Body of pancreas (tissue), 4 donors: ENCODE measurements at regions not wholly inside any gene's neighbourhood (a gene's known extent, or its start where the extent isn't known, plus 50 kb on each side); places are given as distances from the start of the nearest gene placed in this dataset.
A peak's percentile ranks its signal among the peaks of the same experiment; 100 is the strongest.

Source experiments
- ATAC-seq: fragments of 150-250 bp; one replicate; pipeline ENCODE4 v1.9.1; 2016
- DNase-seq, 4 donors: peaks; one replicate each; pipeline ENCODE4 v3.0.0-alpha.2; 2019
- H3K27ac ChIP-seq, 4 donors: fragments of 200-600 bp; sonication (generic); 1 replicate in 3 of 4; 2 replicates in 1 of 4; pipeline versions ENCODE4 v1.5.1 to v1.6.1; 2016 to 2019; ENCODE audit warnings: mild to moderate bottlenecking in 1 of 4, mixed read lengths in 1 of 4, moderate library complexity in 1 of 4
- H3K27me3 ChIP-seq, 2 donors: fragments of 200-600 bp; sonication (generic); one replicate each; pipeline ENCODE4 v1.6.0; 2016; ENCODE audit warnings: mild to moderate bottlenecking in 1 of 2
- H3K36me3 ChIP-seq, 2 donors: fragments of 200-600 bp; sonication (generic); replicated peaks in 1 of 2; 2 replicates each; pipeline ENCODE4 v1.5.1; 2016; ENCODE audit warnings: low read depth in 2 of 2; ENCODE audit not compliant: insufficient read depth in 1 of 2
- H3K4me1 ChIP-seq: fragments of 200-600 bp; sonication (generic); one replicate; pipeline ENCODE4 v1.6.0; 2016
- H3K4me3 ChIP-seq, 2 donors: fragments of 200-600 bp; sonication (generic); 1 replicate in 1 of 2; 2 replicates in 1 of 2; pipeline ENCODE4 v1.5.1; 2016 to 2019
- H3K9me3 ChIP-seq, 3 donors: fragments of 200-600 bp; sonication (generic); 1 replicate in 2 of 3; 2 replicates in 1 of 3; pipeline ENCODE4 v1.5.1; 2016
- CTCF ChIP-seq, 7 experiments: fragments of 450-650 bp in 4 of 7; fragments of 200-600 bp in 3 of 7; sonication (generic) in 3 of 7; IDR thresholded peaks; one replicate each; pipeline ENCODE4 v1.5.1; 2016 to 2019; ENCODE audit warnings: antibody characterized with exemption in 7 of 7
- POLR2A ChIP-seq, 3 donors: fragments of 450-650 bp; IDR thresholded peaks; one replicate each; pipeline ENCODE4 v1.6.1; 2016; ENCODE audit warnings: antibody characterized with exemption in 3 of 3, mild to moderate bottlenecking in 2 of 3
- WGBS, 2 donors: methylation state at CpG; one replicate each; pipeline ENCODE4 v1.1.5; 2017; 5-methylcytosine and 5-hydroxymethylcytosine counted together
- intact Hi-C: fragments of 100-400 bp; cut with DNase I; formaldehyde crosslinking; loops from one replicate; pipeline ENCODE4 v1.15.1; 2023

DNA sequence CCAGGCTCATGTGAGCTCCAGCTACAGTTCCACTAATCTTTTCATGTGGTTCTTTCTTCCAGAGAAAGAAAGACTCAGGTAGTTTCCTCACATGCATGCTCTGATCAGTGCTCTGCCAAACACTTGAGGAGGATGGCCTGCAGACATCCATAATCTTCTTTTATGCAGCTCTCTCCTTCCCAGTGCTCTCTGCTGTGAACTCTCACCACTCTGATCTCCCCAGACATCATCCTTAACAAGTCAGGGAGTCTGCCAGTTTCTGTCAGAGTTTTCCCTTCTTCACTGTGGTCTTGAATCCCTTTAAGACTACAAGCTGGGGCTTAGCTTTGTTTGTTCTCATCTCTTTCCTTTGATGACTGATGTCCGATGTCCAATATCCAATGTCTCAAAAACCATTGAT lies 203.4 kb upstream of the PRKCQ start:
- DNase-seq (no peak), ATAC-seq (no peak)
- Histone ChIP-seq H3K9me3 (no peaks in the 10 kb centered on the region), H3K27ac (no peak overlapping the region), H3K36me3 (no peaks in the 10 kb centered on the region), H3K4me3 (no peak overlapping the region), H3K4me1 (no peaks in the 10 kb centered on the region), H3K27me3 (no peaks in the 10 kb centered on the region)
- TF ChIP-seq POLR2A (IDR thresholded peaks at IDR 0.05) (no peak), CTCF (IDR thresholded peaks at IDR 0.05) (no peak)
- intact Hi-C loops: no loop called here
- WGBS, 2 donors: 78 to 84% methylated on average over 1 of the region's 1 CpG

- no peaks in the 10 kb centered on the region for H3K9me3 ChIP-seq
- no peaks in the 10 kb centered on the region for H3K27me3 ChIP-seq
- no peaks in the 10 kb centered on the region for H3K36me3 ChIP-seq
- intact Hi-C loops: no loop called here
- WGBS, 2 donors: 28 to 39% methylated on average over 2 of the region's 2 CpGs
- TF ChIP-seq POLR2A (IDR thresholded peaks at IDR 0.05) (no peak), CTCF (IDR thresholded peaks at IDR 0.05) (no peak)
- no peak overlapping the region for H3K4me3 ChIP-seq
- no peak overlapping the region for H3K27ac ChIP-seq
- DNase-seq (no peak), ATAC-seq (no peak)
- H3K4me1 ChIP-seq: no peaks in the 10 kb centered on the region
Measured at GRCh38 chr10:6782378-6782777, 202.3 kb upstream of the PRKCQ start.

DNA sequence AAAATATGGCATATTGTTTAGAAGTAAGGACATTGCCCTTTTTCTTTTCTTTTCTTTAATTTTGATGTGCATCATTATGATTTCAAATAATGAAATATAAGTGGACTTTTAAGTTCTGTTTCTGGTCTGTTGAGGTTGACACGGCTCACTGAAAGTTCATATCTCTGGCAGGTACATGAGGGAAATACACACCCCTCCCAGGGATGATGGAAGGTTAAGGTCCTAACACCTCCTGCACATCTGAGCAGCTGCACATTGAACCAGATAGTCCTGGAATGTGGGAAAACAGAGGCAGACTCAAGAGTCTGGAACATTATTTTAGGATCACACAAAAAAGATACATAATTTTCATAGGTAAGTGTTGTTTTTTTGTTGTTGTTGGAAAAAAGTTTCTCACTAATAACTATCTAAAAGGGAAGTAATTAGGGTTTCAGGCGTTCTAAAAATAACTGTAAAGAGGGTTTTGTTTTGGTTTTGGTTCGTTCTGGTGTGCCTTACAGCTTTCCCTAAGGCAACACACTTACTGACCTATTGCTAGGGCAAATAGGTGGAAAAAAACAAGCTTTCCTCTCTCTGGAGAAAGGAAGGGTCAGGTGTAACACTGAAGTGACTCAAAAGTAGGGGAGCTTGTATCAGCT lies 201.2 kb upstream of the PRKCQ start:
- no peaks in the 10 kb centered on the region for H3K36me3 ChIP-seq
- no peak for DNase-seq
- 29 to 34% methylated on average over 3 of the region's 3 CpGs for WGBS, 2 donors
- H3K4me1 ChIP-seq: no peaks in the 10 kb centered on the region
- no peaks in the 10 kb centered on the region for H3K9me3 ChIP-seq
- H3K27ac ChIP-seq: no peak overlapping the region
- TF ChIP-seq POLR2A (IDR thresholded peaks at IDR 0.05) (no peak), CTCF (IDR thresholded peaks at IDR 0.05) (no peak)
- no peak for ATAC-seq
- intact Hi-C loops: no loop called here
- H3K27me3 ChIP-seq: no peaks in the 10 kb centered on the region
- no peak overlapping the region for H3K4me3 ChIP-seq

- no peak overlapping the region for H3K4me3 ChIP-seq
- H3K4me1 ChIP-seq: no peaks in the 10 kb centered on the region
- no peaks in the 10 kb centered on the region for H3K9me3 ChIP-seq
- DNase-seq (no peak), ATAC-seq (no peak)
- no peak overlapping the region for H3K27ac ChIP-seq
- no peak for TF ChIP-seq POLR2A (IDR thresholded peaks at IDR 0.05)
- no peaks in the 10 kb centered on the region for H3K27me3 ChIP-seq
- H3K36me3 ChIP-seq: no peaks in the 10 kb centered on the region
- 57 to 71% methylated on average over 5 of the region's 5 CpGs for WGBS, 2 donors
- intact Hi-C loops: no loop called here
Measured at GRCh38 chr10:6780008-6780677, 200.1 kb upstream of the PRKCQ start.

DNA sequence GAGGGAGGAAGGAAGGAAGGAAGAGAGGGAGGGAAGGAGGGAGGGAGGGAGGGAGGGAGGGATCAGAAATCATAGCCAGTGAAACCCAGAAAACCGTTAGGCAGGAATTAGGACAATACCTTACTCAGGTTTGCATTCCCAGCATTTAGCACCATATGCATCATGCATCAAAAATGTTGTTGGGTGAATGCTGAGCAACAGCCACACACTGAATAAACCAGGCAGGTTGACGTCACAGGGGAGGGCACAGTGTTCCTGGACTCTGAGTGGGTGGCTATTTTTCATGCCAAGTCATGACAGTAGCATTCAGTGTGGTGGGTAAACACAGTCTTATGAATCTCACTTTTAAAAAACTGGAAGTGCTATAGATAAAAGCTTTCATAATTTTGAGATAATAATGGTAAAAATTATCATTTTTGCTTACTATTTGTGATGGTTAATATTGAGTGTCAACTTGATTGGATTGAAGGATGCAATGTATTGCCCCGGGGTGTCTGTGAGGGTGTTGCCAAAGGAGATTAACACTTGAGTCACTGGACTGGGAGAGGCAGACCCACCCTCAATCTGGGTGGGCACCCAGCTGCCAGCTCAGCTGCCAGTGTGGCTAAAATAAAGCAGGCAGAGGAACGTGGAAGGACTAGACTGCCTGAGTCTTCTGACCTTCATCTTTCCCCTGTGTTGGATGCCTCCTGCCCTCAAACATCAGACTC lies 199.1 kb upstream of the PRKCQ start:
- Histone ChIP-seq H3K27ac (no peak overlapping the region), H3K27me3 (no peaks in the 10 kb centered on the region), H3K36me3 (no peaks in the 10 kb centered on the region), H3K4me1 (no peaks in the 10 kb centered on the region), H3K9me3 (no peaks in the 10 kb centered on the region), H3K4me3 (no peak overlapping the region)
- WGBS, 2 donors: 33 to 39% methylated on average over 4 of the region's 4 CpGs
- intact Hi-C loops: no loop called here
- DNase-seq (peak in 3 of 4 donors; percentile 24 to 47 (median 35)), ATAC-seq (peak; percentile 64)
- TF ChIP-seq CTCF (IDR thresholded peaks at IDR 0.05) (no peak), POLR2A (IDR thresholded peaks at IDR 0.05) (no peak)
